Tibial artery (tissue), 4 donors: ENCODE measurements at regions not wholly inside any gene's neighbourhood (a gene's known extent, or its start where the extent isn't known, plus 50 kb on each side); places are given as distances from the start of the nearest gene placed in this dataset.
"Not testable (repeated sequence)": the region's sequence is repeated elsewhere in the genome, so short reads cannot be mapped to it uniquely, and the experiment has no call there.

ENCODE experiments used
- DNase-seq, 2 donors: peaks; one replicate each; pipeline ENCODE4 v3.0.0-alpha.2; 2019
- H3K27ac ChIP-seq, 2 donors: fragments of 200-600 bp; sonication (generic) in 1 of 2; 1 replicate in 1 of 2; 2 replicates in 1 of 2; pipeline ENCODE4 v1.5.1; 2018 to 2019; ENCODE audit warnings: mild to moderate bottlenecking in 1 of 2
- H3K27me3 ChIP-seq, 2 donors: fragments of 200-600 bp; sonication (generic) in 1 of 2; one replicate each; pipeline versions ENCODE4 v1.5.1 to v1.6.0; 2016 to 2019
- H3K36me3 ChIP-seq, 3 donors: fragments of 200-600 bp; sonication (generic) in 2 of 3; one replicate each; pipeline ENCODE4 v1.5.1; 2016 to 2019; ENCODE audit warnings: mild to moderate bottlenecking in 2 of 3
- H3K4me1 ChIP-seq, 4 donors: fragments of 200-600 bp; sonication (generic) in 2 of 4; 1 replicate in 3 of 4; 2 replicates in 1 of 4; pipeline ENCODE4 v1.5.1; 2016 to 2019
- H3K4me3 ChIP-seq, 2 donors: fragments of 200-600 bp; sonication (generic) in 1 of 2; 1 replicate in 1 of 2; 2 replicates in 1 of 2; pipeline ENCODE4 v1.5.1; 2018 to 2019; ENCODE audit warnings: mild to moderate bottlenecking in 2 of 2
- H3K9me3 ChIP-seq, 3 donors: fragments of 200-600 bp; sonication (generic) in 1 of 3; one replicate each; pipeline ENCODE4 v1.5.1; 2016 to 2019
- CTCF ChIP-seq, 2 experiments: fragments of 200-600 bp in 1 of 2; fragments of 450-650 bp in 1 of 2; IDR thresholded peaks; one replicate each; pipeline ENCODE4 v1.5.1; 2017 to 2019; ENCODE audit warnings: antibody characterized with exemption in 2 of 2, mild to moderate bottlenecking in 1 of 2, moderate library complexity in 1 of 2
- intact Hi-C: fragments of 100-400 bp; cut with DNase I; formaldehyde crosslinking; loops from one replicate; pipeline ENCODE4 v1.15.0; 2023; ENCODE audit warnings: low total_unique reads

GRCh38 chr5:13133951-13134350 is 810.5 kb downstream of the DNAH5 start:
- intact Hi-C loops, result no loop called here
- H3K4me3 ChIP-seq, result no peak overlapping the region
- H3K36me3 ChIP-seq, result no peaks in the 10 kb centered on the region
- no peaks in the 10 kb centered on the region for H3K9me3 ChIP-seq
- H3K4me1 ChIP-seq, result no peaks in the 10 kb centered on the region
- no peaks in the 10 kb centered on the region for H3K27me3 ChIP-seq
- DNase-seq, result no peak
- H3K27ac ChIP-seq, result no peak overlapping the region
- no peak for TF ChIP-seq CTCF (IDR thresholded peaks at IDR 0.05)

- no peak for TF ChIP-seq CTCF (IDR thresholded peaks at IDR 0.05)
- H3K27ac ChIP-seq, result no peak overlapping the region
- H3K4me1 ChIP-seq, result no peaks in the 10 kb centered on the region
- no peaks in the 10 kb centered on the region for H3K9me3 ChIP-seq
- intact Hi-C loops, result no loop called here
- no peak for DNase-seq
- no peaks in the 10 kb centered on the region for H3K27me3 ChIP-seq
- H3K36me3 ChIP-seq, result no peaks in the 10 kb centered on the region
- H3K4me3 ChIP-seq, result no peak overlapping the region
These were observed 829.0 kb downstream of the DNAH5 start for GRCh38 chr5:13115476-13115875.

- no peaks in the 10 kb centered on the region for H3K36me3 ChIP-seq
- no peaks in the 10 kb centered on the region for H3K4me1 ChIP-seq
- no peak for TF ChIP-seq CTCF (IDR thresholded peaks at IDR 0.05)
- intact Hi-C loops, result no loop called here
- H3K4me3 ChIP-seq, result no peak overlapping the region
- H3K9me3 ChIP-seq, result no peaks in the 10 kb centered on the region
- no peak for DNase-seq
- H3K27me3 ChIP-seq, result no peaks in the 10 kb centered on the region
- H3K27ac ChIP-seq, result no peak overlapping the region
These were observed 836.2 kb downstream of the DNAH5 start for GRCh38 chr5:13108265-13108664.

- H3K27me3 ChIP-seq, result no peaks in the 10 kb centered on the region
- H3K4me3 ChIP-seq, result no peak overlapping the region
- TF ChIP-seq CTCF (IDR thresholded peaks at IDR 0.05), result no peak
- H3K27ac ChIP-seq, result no peak overlapping the region
- no peaks in the 10 kb centered on the region for H3K9me3 ChIP-seq
- H3K36me3 ChIP-seq, result no peaks in the 10 kb centered on the region
- intact Hi-C loops, result no loop called here
- no peak for DNase-seq
- no peaks in the 10 kb centered on the region for H3K4me1 ChIP-seq
These were observed 837.0 kb downstream of the DNAH5 start for GRCh38 chr5:13107537-13107936.

- H3K27ac ChIP-seq, result no peak overlapping the region
- intact Hi-C loops, result no loop called here
- H3K36me3 ChIP-seq, result no peaks in the 10 kb centered on the region
- DNase-seq, result no peak
- H3K4me1 ChIP-seq, result no peaks in the 10 kb centered on the region
- TF ChIP-seq CTCF (IDR thresholded peaks at IDR 0.05), result no peak
- H3K27me3 ChIP-seq, result no peaks in the 10 kb centered on the region
- no peak overlapping the region for H3K4me3 ChIP-seq
- H3K9me3 ChIP-seq, result no peaks in the 10 kb centered on the region
These were observed 863.4 kb downstream of the DNAH5 start for GRCh38 chr5:13081116-13081515.

- H3K27ac ChIP-seq, H3K4me3 ChIP-seq, DNase-seq, H3K27me3 ChIP-seq, H3K4me1 ChIP-seq, intact Hi-C loops, H3K36me3 ChIP-seq: not testable (repeated sequence)
- peaks cover 3 to 19% (median 16%) of the 10 kb centered on the region in 3 donors for H3K9me3 ChIP-seq
These were observed 871.6 kb downstream of the DNAH5 start for GRCh38 chr5:13072936-13073335.
